Fibroblast of pulmonary artery (primary cell): ENCODE measurements at regions not wholly inside any gene's neighbourhood (a gene's known extent, or its start where the extent isn't known, plus 50 kb on each side); places are given as distances from the start of the nearest gene placed in this dataset.

Experiments used
- DNase-seq: peaks from one replicate; pipeline ENCODE4 v3.0.0-alpha.2; 2010; ENCODE audit warnings: low read depth
- H3K4me3 ChIP-seq: replicated peaks from 2 replicates; pipeline ENCODE4 v1.5.1; 2011; ENCODE audit warnings: low read depth, mild to moderate bottlenecking, control low read depth, low read length, moderate library complexity
- CTCF ChIP-seq: IDR thresholded peaks from 2 replicates; pipeline ENCODE4 v1.5.1; 2011; ENCODE audit warnings: mild to moderate bottlenecking, control low read depth, low read length, inconsistent platforms; ENCODE audit errors: missing control alignments

- no peak overlapping the region for H3K4me3 ChIP-seq
- no peak for TF ChIP-seq CTCF
- no peak for DNase-seq
These were observed 306.3 kb downstream of the GPAM start for GRCh38 chr10:111877258-111877657.

- no peak overlapping the region for H3K4me3 ChIP-seq
- no peak for DNase-seq
- no peak for TF ChIP-seq CTCF
These were observed 303.6 kb downstream of the GPAM start for GRCh38 chr10:111879969-111880368.

- TF ChIP-seq CTCF, result no peak
These were observed 298.5 kb downstream of the GPAM start for GRCh38 chr10:111885046-111885445.

GRCh38 chr10:111885919-111886318 is 297.6 kb downstream of the GPAM start:
- TF ChIP-seq CTCF, result no peak
- no peak for DNase-seq
- H3K4me3 ChIP-seq, result no peak overlapping the region

More at GRCh38 chr10:111885046-111885445, 298.5 kb downstream of the GPAM start:
- DNase-seq, result no peak
- no peak overlapping the region for H3K4me3 ChIP-seq

- TF ChIP-seq CTCF, result no peak
- DNase-seq, result no peak
These were observed 296.3 kb downstream of the GPAM start for GRCh38 chr10:111887266-111887665.

GRCh38 chr10:111890046-111890445 is 293.5 kb downstream of the GPAM start:
- TF ChIP-seq CTCF, result no peak
- no peak for DNase-seq
- no peak overlapping the region for H3K4me3 ChIP-seq

More at GRCh38 chr10:111887266-111887665, 296.3 kb downstream of the GPAM start:
- H3K4me3 ChIP-seq, result no peak overlapping the region

GRCh38 chr10:111916011-111916410 is 267.6 kb downstream of the GPAM start:
- TF ChIP-seq CTCF, result no peak

More at GRCh38 chr10:111916011-111916410, 267.6 kb downstream of the GPAM start:
- no peak for DNase-seq
- no peak overlapping the region for H3K4me3 ChIP-seq
